ENCODE measurements at regions not wholly inside any gene's neighbourhood (a gene's known extent, or its start where the extent isn't known, plus 50 kb on each side); places are given as distances from the start of the nearest gene placed in this dataset.

DNA sequence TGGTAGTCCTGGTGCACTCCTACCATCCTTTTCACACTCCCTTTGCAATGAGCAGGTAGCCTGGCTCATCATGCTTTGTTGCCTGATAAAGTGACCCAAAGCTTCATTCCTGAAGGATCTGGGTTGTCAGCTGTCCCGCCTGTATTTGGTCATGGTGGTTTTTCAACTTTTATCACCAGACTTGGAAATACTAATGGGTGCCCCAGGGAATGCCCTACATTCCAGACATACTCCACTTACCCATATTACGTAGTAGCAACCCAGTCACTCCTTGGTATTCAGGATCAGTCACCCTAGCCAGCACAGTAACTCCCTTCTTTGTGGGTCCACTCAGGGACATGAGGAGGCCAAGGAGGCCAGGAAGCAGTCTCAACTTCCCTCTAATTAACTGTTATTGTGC is 199.2 kb downstream of the MAFB start:
- DNase-seq: no peak

DNA sequence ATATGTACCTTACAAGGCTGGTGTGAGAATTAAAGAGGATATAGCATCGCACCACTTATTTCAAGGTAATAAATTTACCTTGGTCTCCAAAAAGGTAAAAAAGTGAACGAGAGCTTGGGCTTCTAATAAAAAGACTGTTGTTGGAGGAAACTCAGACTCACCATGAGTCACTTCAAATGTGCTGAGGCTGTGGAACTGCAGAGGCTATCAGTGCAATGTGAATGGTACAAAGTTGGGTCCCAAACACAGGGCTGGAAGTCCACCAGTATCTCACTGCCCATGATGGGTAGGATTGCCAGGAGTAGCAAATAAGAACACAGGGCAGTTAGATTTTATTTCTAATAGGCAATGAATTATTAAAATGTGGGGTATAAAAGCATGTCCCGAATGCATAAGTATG is 200.6 kb downstream of the MAFB start:
- no peak for DNase-seq

DNA sequence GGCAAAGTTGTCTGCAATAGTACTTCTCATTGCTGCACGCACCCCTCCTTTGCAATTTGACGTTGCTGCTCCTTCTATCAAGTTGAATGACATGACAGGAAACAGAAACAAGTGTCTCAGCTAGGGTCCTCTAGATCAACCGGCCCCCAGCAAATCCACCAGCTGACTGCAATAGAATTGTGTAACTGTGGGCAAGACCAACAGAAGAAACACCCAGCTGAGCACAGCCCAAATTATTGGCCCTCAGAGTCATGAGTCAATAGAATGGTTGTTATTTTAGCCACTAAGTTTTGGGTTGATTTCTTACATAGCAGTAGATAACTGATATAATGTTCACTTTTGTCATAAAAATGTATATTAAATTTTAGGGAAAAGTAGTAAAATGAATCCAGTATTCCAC is 202.7 kb downstream of the MAFB start:
- no peak for DNase-seq

DNA sequence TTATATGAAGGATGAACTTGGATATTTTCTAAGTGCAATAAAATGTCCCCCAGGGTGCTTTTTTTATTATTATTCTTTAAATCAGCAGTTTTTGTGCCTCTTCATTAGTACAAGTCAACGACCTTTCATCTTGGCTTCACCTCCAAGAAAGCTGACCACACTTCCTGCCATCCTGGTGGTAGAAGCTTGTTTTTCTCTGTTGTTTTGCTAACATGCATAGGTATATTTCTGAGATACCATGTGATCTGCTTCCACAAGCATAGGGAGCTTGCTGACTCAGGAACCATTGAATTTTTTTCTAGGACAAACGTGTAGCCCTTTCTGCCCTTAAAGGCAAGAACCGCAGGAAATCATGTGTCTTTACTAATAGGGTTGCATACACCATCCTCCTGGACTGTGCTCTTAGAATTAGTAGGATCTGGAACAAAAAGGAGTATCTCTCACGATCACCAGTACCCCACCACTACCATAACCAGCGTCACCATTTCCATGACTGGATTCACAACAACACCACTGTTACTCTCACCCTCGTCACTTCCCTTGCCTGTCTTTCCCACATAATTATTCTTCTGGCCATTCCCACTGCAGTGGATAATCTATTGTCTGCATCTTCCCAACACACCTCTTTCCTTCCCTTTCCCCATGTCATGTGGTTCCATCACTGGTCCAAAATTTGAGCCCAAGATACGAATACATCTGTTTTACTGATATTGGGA is 207.1 kb downstream of the MAFB start:
- DNase-seq: no peak

DNA sequence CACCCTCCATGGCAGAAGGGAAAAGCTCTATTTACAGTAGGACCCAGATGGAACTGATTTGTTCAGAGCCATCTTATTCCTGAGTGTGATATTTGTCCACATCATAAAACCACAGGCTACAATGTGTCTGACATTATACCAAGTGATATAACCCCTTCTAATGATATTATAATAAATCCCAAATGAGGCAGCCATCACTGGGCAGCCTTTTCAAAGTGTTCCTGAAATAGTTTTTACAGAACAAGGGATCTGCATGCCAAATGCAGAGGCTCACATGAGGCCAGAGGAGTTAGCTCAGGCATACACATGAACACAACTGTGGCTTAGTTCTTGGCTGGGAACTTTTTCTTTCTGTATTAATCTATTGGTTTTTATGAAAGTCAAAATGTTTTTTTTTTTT is 207.7 kb downstream of the MAFB start:
- DNase-seq: no peak

DNA sequence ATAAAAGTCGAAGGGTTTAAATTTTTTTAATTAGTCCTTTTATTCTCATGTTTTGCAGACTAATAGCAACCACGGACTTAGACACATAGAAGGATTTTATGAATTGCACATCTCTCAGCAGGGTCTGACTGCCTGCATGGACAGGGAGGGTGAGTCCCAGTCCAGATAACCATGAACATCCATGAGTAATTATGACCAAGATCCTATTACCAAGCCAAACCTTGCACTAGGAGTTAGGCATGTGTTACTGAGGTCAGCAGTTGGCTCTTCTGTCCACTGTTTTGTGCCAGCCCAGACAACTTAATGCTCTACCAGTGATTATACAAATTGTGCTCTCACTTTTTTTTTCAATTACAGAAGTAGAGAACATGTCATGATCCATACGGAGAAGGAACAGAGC is 211.2 kb downstream of the MAFB start:
- no peak for DNase-seq

DNA sequence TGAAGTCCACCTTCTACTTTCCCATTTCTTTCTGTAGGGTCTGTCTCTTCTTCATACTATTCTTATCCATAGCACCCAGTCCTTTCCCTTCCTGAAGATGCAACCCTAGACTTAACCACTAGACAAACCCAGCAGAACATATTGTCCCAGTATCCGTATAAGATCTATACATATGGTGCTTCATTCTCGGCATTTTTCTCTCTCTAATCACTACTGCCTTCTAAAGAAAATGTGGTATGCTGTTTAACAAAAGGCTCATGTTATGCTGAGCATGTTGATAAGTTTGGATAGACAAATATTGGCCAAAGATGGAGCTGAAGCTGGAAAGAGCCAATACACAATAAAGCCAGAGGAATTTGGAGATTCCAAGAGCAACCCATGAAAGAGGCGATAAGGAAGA is 212.6 kb downstream of the MAFB start:
- DNase-seq: no peak

DNA sequence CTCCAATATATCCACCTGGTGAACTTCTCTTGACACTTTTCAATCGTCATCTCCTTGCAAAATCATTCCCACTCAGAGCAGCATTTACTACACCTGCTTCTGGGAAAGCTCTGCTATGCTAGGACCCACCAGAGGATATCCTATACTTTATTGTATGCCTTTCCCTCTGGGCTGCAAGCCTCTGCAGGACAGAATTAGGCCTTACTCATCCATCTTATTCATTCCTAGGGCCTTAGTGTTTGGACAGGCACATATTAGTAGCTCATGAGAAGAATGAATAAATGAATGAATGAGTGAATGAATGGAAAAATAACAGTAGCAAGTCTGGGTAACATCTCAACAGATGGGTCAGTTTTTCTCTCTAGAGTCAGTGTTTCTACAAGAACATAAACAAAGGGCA is 216.1 kb downstream of the MAFB start:
- no peak for DNase-seq

DNA sequence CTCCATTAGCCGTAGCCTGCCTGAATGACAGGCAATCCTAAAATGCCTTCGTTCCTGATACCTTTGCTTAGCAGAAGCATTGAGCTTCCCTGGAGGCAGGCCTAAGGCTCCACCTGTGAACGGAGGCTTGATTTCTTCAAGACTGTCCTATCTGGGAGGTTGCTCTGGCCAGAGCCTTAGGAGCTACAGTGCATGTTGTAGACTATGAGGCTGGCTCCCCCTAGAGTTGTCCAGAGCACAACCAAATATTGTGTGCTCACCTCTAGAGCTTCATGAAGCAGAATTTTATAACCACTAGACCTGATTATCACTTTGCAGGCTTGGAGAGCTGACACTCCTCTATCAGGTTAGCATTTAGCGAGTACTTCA is 217.8 kb downstream of the MAFB start:
- DNase-seq: peak; percentile 35

DNA sequence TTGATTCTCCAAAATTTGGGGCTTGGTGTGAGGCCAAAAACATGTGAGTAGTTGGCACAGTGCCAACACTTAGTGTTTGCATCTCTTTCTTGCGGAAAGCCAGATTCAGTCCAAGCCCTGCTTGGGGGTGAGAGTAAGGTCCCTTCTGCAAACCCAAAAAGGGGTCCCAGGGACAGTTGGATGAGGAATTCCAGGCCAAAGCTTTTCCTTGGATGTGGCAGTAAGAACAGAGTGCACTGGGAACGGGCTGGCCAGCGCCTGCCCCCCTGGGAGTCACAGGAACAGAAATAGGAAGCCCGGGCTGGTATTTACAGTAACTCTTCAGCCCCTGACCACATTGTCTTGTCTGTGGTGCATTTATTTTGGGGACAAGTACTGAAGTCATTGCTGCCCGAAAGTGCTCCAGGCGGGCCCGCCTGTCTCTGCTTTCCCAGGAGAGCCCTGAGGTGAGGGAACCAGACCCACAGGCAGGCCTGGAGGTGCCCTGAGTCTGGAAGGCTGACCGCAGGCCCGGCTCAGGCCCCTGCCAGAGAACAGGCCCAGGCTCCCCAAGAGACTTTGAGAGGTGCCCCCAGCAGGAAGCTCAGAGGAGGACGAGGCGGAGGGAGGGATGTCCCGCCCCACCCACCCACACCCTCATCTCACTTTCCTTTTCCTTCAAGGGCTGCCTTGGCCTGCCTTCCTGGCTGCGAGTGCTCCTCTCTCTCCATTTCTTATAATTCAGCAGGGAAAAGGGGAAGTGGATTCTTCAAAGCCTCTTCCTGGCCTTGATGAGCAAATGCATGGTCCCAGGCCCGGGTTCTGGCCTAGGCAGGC is 218.4 kb downstream of the MAFB start:
- no peak for DNase-seq

DNA sequence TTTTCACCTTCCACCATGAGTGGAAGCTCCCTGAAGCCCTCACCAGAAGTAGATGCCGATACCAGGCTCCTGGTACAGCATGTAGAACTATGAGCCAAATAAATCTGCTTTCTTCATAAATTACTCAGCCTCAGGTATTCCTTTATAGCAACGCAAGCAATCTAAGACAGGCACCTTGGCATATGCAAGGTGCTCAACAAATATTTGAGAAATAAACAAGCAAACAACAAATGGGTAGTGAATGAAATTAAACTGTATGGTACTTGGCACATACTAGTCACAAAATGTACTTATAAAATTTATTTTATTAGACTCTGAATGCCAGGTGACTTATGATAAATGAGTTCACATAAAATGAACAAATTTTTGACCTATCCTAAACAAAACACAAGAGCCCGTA is 220.3 kb downstream of the MAFB start:
- no peak for DNase-seq

DNA sequence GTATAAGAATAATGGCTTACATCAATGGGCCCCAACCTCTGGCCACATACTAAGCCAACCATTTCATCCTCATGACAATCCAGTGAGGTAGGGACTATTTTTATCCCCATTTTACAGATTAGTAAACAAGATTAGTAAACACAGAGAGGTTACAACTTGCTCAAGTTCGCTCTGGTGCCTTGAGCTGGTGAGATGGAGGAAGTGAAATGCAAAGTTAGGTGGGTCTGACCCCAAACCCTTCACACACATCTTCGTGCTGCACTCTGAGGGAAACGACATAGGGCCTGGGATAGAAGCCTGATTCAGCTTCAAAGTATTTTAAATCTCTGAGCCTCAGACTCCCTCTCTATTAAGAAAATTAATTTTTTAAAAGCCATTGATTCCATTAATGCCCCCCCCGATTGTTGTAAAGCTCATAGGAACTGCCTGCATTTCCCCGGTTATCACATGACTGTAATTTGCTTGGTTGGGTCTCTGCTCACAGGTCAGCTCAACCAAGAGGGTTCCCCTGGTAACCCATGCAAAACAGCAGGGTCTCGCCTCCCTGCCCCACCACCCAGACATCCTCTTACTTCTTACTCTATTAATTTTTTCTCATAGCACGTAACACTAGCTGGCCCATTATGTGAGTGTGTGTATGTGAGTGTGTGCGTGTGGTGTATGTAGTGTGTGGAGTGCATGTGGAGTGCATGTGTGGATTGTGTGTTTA is 221.2 kb downstream of the MAFB start:
- DNase-seq: no peak

DNA sequence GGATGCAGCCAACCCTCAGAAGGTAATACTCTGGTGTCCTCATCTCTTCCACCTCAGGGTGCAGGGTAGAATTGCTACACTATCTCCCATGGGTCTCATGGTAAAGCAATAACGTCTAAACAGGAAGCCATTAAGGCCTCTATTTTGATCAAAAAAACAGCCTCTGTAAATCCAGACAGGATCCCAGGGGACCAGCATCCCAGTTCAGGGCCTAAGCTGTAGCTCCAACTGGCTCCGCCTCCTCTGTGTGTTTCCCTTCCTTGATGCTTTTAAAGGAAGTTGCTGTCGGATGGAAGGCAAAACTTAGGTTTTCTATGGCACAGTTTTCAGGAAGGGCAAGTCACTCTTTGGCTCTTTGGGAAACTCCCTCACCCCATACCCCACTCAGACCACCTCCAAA is 222.0 kb downstream of the MAFB start:
- DNase-seq: no peak

DNA sequence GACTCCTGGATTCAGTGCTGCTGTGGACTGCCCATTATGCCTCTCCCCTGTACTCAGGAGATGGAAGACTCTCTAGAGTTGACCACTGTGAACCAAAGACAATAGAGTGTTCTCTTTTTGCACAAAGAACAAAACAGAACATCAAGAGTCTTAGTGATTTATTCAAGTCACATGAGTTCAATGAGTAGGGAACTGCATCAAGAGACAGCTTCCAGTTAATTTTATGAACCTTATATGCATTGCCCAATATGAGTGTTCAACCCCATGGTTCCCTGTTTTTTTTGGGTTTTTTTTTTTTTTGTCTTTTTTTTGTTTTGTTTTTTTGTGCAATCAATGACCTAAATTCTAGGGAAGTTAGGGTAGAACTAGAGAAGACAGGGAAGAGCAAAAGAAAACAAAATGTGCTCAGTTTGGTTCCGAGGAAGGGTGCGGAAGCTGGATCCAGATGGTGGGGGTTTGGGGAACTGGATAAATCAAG is 224.3 kb downstream of the MAFB start:
- no peak for DNase-seq

DNA sequence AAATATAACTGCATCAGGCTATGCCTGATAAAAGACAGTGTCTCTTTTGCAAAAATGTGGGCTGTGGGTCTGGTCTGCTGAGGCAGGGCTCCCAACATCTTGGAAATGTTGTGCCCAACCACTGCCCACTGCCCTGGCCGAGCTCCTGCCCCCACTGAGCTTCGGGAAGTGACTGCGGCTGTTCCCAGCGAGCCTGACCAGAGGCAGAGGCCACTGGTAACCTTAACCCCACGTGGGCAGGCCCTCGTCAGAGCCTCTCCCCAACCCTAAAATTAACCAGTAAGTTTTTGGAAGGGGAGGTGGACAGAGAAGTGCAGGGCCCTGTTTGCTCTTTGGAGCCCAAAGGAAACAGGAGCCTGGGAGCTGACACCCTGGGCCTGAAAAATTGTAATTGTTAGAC is 225.9 kb downstream of the MAFB start:
- no peak for DNase-seq

DNA sequence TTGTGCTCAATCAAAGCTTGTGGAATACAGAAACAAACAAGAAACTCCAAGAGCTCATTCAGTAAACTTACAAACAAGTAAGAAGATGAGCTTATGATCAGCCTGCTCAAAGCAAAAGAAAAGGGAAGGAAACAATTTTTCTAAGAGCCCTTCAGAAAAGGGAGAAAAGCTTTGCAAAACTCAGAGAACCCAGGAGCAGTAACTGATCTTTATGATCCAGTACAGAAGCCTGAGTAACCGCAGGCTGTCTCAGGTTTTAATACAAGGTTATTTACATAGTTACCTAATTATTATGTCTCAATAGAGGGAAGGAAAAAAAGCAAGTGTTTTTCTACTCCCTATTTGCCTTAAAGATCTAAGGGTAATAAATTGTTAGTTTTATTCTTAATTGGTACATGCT is 226.5 kb downstream of the MAFB start:
- DNase-seq: no peak

DNA sequence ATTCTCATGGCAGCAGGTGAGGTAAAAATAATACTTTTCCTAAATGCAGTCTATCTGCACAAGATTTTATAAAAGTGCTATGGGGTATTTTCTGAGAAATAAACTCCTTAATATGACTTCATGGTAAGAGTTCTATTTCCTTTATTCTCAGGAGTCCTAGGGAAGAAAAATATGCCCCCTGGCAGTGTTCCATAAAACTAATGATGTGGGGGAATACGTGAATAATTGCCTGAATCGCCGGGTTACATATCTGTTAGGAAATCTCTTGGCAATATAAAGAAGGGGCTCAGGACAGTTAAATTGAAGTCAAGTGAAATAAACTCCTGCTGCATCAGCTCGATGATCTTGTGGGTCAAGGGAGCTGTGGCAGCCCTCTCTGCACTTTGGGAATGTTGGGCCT is 229.7 kb downstream of the MAFB start:
- DNase-seq: no peak

DNA sequence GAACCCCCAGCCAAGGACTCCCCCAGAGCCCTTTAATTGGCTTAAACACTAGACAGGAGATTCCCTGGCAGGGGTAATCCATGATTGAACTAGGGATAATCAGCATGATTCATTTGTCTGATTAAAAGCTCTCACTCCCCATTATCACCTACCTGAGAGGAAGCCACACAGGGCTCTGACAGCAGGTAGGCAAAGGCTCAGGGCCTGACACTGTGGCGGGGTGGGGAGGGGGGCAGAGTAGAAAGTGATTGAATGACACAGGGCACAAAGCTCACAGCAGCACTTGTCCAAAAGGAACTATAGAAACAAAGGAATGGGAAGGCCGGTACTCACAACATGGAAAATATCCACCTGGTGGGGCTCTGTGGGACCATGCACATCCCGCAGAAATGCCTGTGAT is 231.6 kb downstream of the MAFB start:
- DNase-seq: no peak

DNA sequence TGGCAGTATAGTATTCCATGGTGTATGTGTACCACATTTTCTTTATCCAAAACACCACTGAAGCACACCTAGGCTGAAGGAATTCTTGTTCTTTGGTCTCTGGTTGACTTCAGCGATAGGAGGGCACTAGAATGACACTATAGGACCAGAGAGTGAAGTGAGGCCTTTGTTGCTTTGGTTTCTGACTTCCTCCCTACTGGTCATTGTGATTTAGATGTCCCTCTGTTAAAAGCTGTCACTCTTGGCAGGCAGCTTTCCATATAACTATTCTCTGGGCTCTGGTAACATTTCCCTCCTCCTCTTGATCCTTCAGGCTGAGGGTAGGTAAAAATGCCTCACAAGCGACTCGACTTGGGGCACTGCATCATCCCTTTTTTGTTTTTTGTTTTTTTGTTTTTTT is 236.3 kb downstream of the MAFB start:
- no peak for DNase-seq

DNA sequence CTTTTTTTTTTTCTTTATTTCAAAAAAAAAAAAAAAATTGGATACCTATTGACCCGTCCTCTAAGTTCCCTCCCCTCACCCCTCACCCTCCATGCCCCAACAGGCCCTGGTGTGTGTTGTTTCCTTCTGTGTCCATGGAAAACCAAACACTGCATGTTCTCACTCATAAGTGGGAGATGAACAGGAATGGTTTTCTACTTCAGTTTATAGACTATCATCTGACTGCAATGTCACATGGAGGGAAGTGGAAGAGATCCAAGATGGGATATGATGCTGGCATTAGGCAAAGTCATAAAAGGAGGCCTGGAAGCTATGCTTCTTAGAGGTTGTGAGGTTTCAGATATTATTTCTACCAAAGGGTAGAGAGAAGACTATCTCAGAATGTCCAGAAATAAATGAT is 237.5 kb downstream of the MAFB start:
- no peak for DNase-seq

DNA sequence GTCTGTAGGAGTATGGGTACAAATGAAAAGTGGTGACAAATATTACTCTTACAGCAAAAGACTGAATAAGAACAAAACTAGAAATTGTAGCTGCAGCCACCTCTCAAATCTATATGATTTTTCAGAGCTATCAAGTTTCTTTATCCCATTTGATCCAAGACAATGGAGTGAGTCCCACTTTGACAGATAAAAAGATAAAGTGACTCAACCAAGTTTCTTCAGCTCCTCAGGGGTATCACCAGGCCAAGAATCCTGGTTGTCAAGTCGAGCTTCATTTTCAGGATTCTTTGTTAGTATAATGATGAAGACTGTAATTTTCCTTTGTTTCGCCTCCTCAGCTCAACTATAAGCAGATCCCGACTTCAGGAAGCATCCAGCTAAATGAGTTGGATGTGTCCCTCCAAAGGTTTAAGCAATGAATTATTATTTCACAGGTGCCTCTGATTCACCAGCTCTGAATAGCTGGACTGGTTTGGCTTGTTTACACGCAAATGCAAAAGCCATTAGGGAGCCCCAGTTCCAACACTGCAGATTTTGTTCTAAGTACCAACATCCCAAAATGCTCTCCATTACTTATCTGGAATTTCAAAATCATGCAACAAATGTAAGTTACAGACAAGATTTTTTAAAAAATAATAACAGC is 238.9 kb downstream of the MAFB start:
- DNase-seq: no peak

DNA sequence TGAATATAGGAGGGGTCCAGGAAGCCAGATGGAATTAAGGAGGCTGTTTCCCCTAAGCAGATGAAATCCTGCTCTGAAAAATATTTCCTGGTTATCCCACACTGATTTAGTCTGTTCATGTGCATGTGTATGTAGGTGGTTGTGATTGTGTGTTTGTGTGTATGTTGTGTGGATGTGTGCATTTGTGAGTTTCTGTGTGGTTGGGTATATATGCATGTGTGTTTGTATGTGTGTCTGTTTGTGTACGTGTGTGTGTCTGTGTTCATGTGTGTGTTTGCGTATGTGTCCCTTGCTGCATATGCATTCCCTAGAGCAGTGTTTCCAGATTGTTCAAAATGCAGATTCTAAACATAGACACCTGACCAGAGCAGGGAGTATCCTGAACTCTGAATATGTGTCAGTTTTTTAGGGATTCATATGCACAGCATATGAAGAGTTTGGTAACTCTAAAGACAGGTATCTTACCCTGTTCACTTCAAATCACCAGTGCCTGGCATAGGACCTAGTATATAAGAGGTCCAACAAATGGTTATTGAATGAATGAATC is 239.8 kb downstream of the MAFB start:
- no peak for DNase-seq
